AG09319 (cell line): ENCODE measurements at regions not wholly inside any gene's neighbourhood (a gene's known extent, or its start where the extent isn't known, plus 50 kb on each side); places are given as distances from the start of the nearest gene placed in this dataset.

Source experiments
- DNase-seq: peaks from one replicate; pipeline ENCODE4 v3.0.0-alpha.2; 2010; ENCODE audit warnings: low read depth; ENCODE audit errors: extremely low read depth
- TF ChIP-seq, protein P1 (sequence below): IDR thresholded peaks from 2 replicates; pipeline ENCODE4 v1.5.1; 2011; ENCODE audit warnings: low read depth, mild to moderate bottlenecking, inconsistent platforms, low read length, moderate library complexity

DNA sequence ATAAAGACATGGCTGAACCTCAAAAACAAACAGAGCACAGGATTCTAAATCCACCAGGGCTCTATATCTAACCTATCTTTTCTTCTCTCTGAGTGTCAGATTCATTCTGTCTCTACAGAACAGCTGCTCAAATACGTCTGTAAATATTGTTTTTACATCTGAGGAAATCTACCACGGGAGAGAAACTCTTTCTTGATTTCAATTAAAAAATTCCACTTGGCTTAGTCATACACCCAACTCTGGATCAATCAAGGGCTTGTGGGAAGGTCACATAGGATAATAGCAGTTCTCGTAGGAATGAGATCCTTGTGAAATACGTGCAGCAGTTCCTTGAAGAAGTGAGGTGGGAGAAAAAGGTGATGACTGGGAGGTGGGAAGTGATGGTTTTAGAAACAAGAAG lies 1355.7 kb upstream of the ADGRL2 start:
- TF ChIP-seq, protein P1, sequence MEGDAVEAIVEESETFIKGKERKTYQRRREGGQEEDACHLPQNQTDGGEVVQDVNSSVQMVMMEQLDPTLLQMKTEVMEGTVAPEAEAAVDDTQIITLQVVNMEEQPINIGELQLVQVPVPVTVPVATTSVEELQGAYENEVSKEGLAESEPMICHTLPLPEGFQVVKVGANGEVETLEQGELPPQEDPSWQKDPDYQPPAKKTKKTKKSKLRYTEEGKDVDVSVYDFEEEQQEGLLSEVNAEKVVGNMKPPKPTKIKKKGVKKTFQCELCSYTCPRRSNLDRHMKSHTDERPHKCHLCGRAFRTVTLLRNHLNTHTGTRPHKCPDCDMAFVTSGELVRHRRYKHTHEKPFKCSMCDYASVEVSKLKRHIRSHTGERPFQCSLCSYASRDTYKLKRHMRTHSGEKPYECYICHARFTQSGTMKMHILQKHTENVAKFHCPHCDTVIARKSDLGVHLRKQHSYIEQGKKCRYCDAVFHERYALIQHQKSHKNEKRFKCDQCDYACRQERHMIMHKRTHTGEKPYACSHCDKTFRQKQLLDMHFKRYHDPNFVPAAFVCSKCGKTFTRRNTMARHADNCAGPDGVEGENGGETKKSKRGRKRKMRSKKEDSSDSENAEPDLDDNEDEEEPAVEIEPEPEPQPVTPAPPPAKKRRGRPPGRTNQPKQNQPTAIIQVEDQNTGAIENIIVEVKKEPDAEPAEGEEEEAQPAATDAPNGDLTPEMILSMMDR: no peak

DNA sequence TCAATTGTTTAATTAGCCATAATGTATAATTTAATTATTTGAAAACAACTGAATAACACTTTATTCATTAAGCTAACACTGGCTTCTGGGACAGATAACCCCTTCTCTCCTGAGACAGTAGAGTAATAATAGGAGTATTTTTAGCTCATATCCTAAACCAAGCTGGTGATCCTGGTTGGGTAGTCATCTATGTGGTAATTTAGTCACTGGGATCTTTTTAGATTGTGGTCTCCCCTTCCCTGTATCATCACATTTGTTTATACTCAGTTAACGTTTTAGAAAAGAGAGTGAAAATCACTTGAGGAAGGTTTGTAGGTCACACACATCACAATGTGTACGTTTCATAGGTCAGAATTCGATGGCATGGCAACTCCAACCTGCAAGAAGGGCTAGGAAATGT lies 1356.6 kb upstream of the ADGRL2 start:
- no peak for DNase-seq
- TF ChIP-seq, protein P1: no peak

More for the DNA sequence above, 1355.7 kb upstream of the ADGRL2 start:
- DNase-seq: no peak

DNA sequence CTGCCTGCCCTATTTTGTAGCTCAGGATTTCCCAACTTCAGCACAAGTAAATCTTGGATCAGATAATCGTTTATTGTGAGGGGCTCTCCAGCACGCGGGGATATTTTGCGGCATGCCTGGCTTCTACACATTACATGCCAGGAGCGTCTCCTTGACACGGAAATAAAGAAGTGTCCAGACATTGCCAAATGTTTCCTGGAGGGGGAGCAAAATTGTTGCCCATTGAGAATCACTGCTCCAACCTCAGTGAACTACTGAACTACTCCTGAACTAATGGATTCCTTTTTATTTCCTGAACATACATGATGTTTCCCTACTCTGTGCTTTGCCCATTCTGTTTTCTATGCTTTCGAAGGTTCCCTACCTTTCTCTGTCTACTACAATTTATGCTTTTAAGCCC lies 1359.1 kb upstream of the ADGRL2 start:
- DNase-seq: no peak
- TF ChIP-seq, protein P1: no peak

- DNase-seq: no peak
- TF ChIP-seq, protein P1: no peak
These were observed 1363.9 kb upstream of the ADGRL2 start for GRCh38 chr1:80436851-80437250.

GRCh38 chr1:80427881-80428280 lies 1372.9 kb upstream of the ADGRL2 start:
- DNase-seq: no peak
- TF ChIP-seq, protein P1: no peak

DNA sequence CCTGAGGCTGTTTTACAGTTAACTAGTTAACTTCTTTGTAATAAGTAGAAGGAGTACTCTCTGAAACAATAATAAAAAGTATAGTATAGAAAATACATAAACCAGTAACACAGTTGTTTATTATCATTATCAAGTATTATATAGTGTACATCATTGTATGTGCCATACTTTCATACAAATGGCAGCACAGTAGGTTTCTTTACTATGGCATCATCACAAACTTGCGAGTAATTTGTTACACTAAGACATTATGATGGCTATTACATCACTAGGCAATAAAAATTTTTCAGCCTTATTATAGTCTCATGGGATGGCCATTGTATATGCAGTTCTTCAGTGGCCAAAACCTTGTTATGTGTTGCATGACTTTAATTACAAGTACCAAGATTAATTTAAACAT lies 1376.5 kb upstream of the ADGRL2 start:
- no peak for DNase-seq
- TF ChIP-seq, protein P1: no peak

DNA sequence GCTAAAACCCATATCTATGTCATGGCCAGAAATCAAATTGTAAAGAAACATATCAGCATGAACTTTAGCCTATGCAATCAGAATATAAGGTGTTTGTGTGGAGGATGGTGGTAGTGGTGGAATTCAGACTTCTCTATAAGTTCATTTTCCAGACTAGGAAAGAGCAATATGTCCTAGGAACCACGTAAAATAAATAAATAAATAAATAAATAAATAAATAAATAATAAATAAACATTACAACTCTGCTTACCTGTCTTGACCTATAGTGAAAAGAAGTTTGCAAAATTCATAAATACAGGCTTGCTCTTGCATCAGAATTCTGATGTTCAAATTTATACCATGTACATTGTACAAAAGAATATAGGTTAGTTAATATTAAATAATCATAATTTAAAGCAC lies 1382.6 kb upstream of the ADGRL2 start:
- DNase-seq: no peak
- TF ChIP-seq, protein P1: no peak
